ENCODE measurements at regions not wholly inside any gene's neighbourhood (a gene's known extent, or its start where the extent isn't known, plus 50 kb on each side); places are given as distances from the start of the nearest gene placed in this dataset.
A peak's percentile ranks its signal among the peaks of the same experiment; 100 is the strongest.

DNA sequence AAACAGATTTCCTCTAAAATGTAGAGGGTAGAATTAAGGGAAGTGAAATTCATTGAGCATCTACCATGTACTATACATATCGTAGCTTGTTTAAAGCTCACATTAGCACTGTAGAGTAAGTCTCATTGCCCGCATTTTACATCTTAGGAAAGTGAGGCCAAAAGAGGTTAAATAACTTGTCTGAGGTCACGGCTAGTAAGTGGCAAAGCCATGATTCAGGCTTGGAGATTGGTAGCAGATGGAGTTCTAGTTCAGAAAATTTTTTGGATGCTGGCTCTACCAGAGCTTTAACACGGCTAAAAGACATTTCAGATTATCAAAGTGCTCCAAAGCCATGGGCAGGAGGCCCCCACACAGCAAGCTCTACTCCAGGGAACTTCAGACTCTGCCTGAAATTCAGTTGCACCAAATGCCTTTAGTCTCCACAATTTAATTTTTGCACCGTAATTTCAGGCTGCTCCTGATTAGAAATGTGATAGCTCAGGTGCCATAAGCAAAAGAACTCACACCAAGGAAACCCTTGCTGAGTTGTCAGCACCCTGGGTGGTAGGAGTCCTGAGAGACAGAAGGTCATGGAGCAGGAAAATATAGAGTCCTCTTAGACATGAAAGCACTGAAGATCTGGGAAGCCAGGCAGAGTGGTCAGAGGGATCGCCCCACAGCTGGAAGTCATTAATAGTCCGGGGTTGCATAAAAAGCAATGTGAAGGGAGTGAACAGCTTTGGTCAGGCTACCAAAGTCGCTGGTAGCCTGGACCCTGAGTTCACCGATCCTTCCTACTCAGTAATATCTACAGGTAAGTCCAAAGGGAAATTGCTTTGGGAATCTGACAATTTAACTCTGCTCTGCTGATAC lies 55.2 kb upstream of the ASIP start:
- H3K4me1 ChIP-seq (ENCODE audit: control insufficient read depth, insufficient read depth, low read length), result no peaks in the 10 kb centered on the region
- ATAC-seq (no peak), DNase-seq (no peak)
- 71% methylated on average over 9 of the region's 9 CpGs for WGBS
- intact Hi-C loops (cut with DNase I), result no loop called here
- no peaks in the 10 kb centered on the region for H3K27me3 ChIP-seq (ENCODE audit: control insufficient read depth, insufficient read depth)
- no peak overlapping the region for H3K4me3 ChIP-seq (ENCODE audit: low read length)
- H3K9me3 ChIP-seq (ENCODE audit: control insufficient read depth, low read length), result no peaks in the 10 kb centered on the region
- no peak overlapping the region for H3K27ac ChIP-seq (ENCODE audit: low read length)

DNA sequence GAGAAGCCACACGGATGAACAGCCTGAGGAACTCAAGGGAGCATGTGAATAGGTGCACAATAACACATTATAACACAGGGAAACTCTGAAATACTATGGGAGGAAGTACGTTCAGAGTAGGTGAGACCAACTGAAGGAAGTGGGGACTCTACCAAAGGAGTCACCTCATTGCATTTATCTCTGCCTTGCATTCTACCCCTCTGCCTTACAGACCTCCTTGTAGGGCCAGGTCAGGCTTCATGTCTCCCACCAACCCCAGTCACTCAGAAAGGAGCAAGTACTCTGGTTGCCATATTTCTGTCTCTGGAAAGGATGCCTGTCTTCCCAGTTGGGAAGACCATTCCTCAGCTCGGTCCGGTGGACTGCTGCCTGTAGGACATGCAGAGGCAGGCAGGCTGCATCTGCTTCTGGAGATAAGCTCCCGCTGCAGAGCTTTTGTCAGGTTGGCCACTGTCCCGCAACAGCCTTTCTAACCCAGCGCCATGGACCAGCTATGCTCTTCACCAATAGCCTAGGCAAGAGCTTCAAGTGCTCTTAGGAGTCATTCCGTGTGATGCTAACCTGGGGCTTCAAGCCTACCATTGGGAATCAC lies 51.6 kb upstream of the ASIP start:
- DNase-seq (no peak), ATAC-seq (no peak)
- 57% methylated on average over 8 of the region's 8 CpGs for WGBS
- Histone ChIP-seq H3K4me1 (ENCODE audit: control insufficient read depth, insufficient read depth, low read length) (no peaks in the 10 kb centered on the region), H3K27me3 (ENCODE audit: control insufficient read depth, insufficient read depth) (no peaks in the 10 kb centered on the region), H3K9me3 (ENCODE audit: control insufficient read depth, low read length) (no peaks in the 10 kb centered on the region), H3K27ac (ENCODE audit: low read length) (no peak overlapping the region), H3K4me3 (ENCODE audit: low read length) (no peak overlapping the region)
- intact Hi-C loops (cut with DNase I), result no loop called here

- DNase-seq, result no peak
- H3K27ac ChIP-seq (ENCODE audit: low read length), result no peak overlapping the region
- H3K27me3 ChIP-seq (ENCODE audit: control insufficient read depth, insufficient read depth), result no peaks in the 10 kb centered on the region
- H3K4me1 ChIP-seq (ENCODE audit: control insufficient read depth, insufficient read depth, low read length), result no peaks in the 10 kb centered on the region
- no peak overlapping the region for H3K4me3 ChIP-seq (ENCODE audit: low read length)
- no peak for ATAC-seq
- intact Hi-C loops (cut with DNase I), result no loop called here
- no peaks in the 10 kb centered on the region for H3K9me3 ChIP-seq (ENCODE audit: control insufficient read depth, low read length)
- 32% methylated on average over 3 of the region's 3 CpGs for WGBS
Observed at GRCh38 chr20:34190262-34190661, 51.0 kb upstream of the ASIP start.

DNA sequence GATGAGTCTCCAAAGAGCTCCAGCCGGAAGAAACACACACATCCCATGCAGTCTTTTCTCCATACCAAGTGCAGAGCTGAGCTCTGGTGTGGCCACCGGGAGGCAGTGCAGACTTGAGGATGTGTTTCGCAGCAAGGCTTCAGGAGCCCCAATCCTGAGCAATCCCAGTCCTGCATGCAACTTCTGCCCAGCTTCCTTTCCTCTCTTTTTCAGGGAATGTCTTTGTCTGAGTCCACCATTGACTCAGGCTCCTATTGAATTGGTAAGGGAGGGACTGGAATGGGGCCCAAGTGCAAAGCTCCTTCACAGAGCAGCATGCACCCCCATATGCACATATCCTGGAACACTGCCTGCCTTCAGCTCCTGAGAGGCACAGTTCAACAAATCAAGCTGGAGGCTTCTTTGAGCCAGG lies 50.5 kb upstream of the ASIP start:
- Histone ChIP-seq H3K4me1 (ENCODE audit: control insufficient read depth, insufficient read depth, low read length) (no peaks in the 10 kb centered on the region), H3K4me3 (ENCODE audit: low read length) (no peak overlapping the region), H3K27me3 (ENCODE audit: control insufficient read depth, insufficient read depth) (no peaks in the 10 kb centered on the region), H3K9me3 (ENCODE audit: control insufficient read depth, low read length) (no peaks in the 10 kb centered on the region), H3K27ac (ENCODE audit: low read length) (no peak overlapping the region)
- ATAC-seq (peak; percentile 93 to 94), DNase-seq (peak; percentile 65 to 84 (median 80))
- intact Hi-C loops (cut with DNase I), result no loop called here
- 8% methylated on average over 3 of the region's 3 CpGs for WGBS
